ENCODE measurements at regions not wholly inside any gene's neighbourhood (a gene's known extent, or its start where the extent isn't known, plus 50 kb on each side); places are given as distances from the start of the nearest gene placed in this dataset.

GRCh38 chr2:15041429-15041837, 408.9 kb downstream of the LRATD1 start:
- no peak for TF ChIP-seq SPI1 (IDR thresholded peaks at IDR 0.05; ENCODE audit: borderline replicate concordance, low read depth)
- peak; percentile 85 for TF ChIP-seq REST (IDR thresholded peaks at IDR 0.05; ENCODE audit: insufficient replicate concordance, low read depth)
- TF ChIP-seq CTCF (IDR thresholded peaks at IDR 0.05; ENCODE audit: insufficient read depth, low read length), result no peak
- no peak for TF ChIP-seq POLR2AphosphoS5 (IDR thresholded peaks at IDR 0.05; ENCODE audit: low read depth)
- no peak for TF ChIP-seq GABPA (IDR thresholded peaks at IDR 0.05; ENCODE audit: low read depth)
- H3K4me3 ChIP-seq (replicated peaks; ENCODE audit: insufficient read depth, low read length), result no peak overlapping the region
- H3K27me3 ChIP-seq (ENCODE audit: insufficient read depth, poor library complexity, severe bottlenecking), result no peaks in the 10 kb centered on the region
- DNase-seq (ENCODE audit: low read depth in 1 of 2, low spot score in 1 of 2), result no peak
- no peak overlapping the region for H3K27ac ChIP-seq (replicated peaks)

GRCh38 chr2:15042801-15043217, 410.3 kb downstream of the LRATD1 start:
- TF ChIP-seq GABPA (IDR thresholded peaks at IDR 0.05; ENCODE audit: low read depth), result no peak
- Histone ChIP-seq H3K27me3 (ENCODE audit: insufficient read depth, poor library complexity, severe bottlenecking) (no peaks in the 10 kb centered on the region), H3K4me3 (replicated peaks; ENCODE audit: insufficient read depth, low read length) (no peak overlapping the region), H3K27ac (replicated peaks) (no peak overlapping the region)
- DNase-seq (ENCODE audit: low read depth in 1 of 2, low spot score in 1 of 2), result peak; percentile 51 to 79

- no peak for DNase-seq (ENCODE audit: low read depth in 1 of 2, low spot score in 1 of 2)
- no peak overlapping the region for H3K27ac ChIP-seq (replicated peaks)
- no peak for TF ChIP-seq GABPA (IDR thresholded peaks at IDR 0.05; ENCODE audit: low read depth)
- no peak for TF ChIP-seq CTCF (IDR thresholded peaks at IDR 0.05; ENCODE audit: insufficient read depth, low read length)
- TF ChIP-seq SPI1 (IDR thresholded peaks at IDR 0.05; ENCODE audit: borderline replicate concordance, low read depth), result no peak
- TF ChIP-seq POLR2AphosphoS5 (IDR thresholded peaks at IDR 0.05; ENCODE audit: low read depth), result no peak
- TF ChIP-seq REST (IDR thresholded peaks at IDR 0.05; ENCODE audit: insufficient replicate concordance, low read depth), result no peak
- H3K4me3 ChIP-seq (replicated peaks; ENCODE audit: insufficient read depth, low read length), result no peak overlapping the region
- no peaks in the 10 kb centered on the region for H3K27me3 ChIP-seq (ENCODE audit: insufficient read depth, poor library complexity, severe bottlenecking)
These were observed 411.0 kb downstream of the LRATD1 start for GRCh38 chr2:15043336-15044058.

- H3K27me3 ChIP-seq (ENCODE audit: insufficient read depth, poor library complexity, severe bottlenecking), result no peaks in the 10 kb centered on the region
These were observed 412.5 kb downstream of the LRATD1 start for GRCh38 chr2:15045054-15045453.

GRCh38 chr2:15047184-15047583, 414.7 kb downstream of the LRATD1 start:
- TF ChIP-seq REST (IDR thresholded peaks at IDR 0.05; ENCODE audit: insufficient replicate concordance, low read depth) (no peak), CTCF (IDR thresholded peaks at IDR 0.05; ENCODE audit: insufficient read depth, low read length) (no peak), GABPA (IDR thresholded peaks at IDR 0.05; ENCODE audit: low read depth) (no peak), SPI1 (IDR thresholded peaks at IDR 0.05; ENCODE audit: borderline replicate concordance, low read depth) (no peak)
- H3K27me3 ChIP-seq (ENCODE audit: insufficient read depth, poor library complexity, severe bottlenecking), result no peaks in the 10 kb centered on the region

More at GRCh38 chr2:15045054-15045453, 412.5 kb downstream of the LRATD1 start:
- no peak for TF ChIP-seq GABPA (IDR thresholded peaks at IDR 0.05; ENCODE audit: low read depth)
- no peak for TF ChIP-seq SPI1 (IDR thresholded peaks at IDR 0.05; ENCODE audit: borderline replicate concordance, low read depth)
- DNase-seq (ENCODE audit: low read depth in 1 of 2, low spot score in 1 of 2), result no peak
- H3K27ac ChIP-seq (replicated peaks), result no peak overlapping the region
- no peak overlapping the region for H3K4me3 ChIP-seq (replicated peaks; ENCODE audit: insufficient read depth, low read length)

More at GRCh38 chr2:15047184-15047583, 414.7 kb downstream of the LRATD1 start:
- H3K4me3 ChIP-seq (replicated peaks; ENCODE audit: insufficient read depth, low read length), result no peak overlapping the region
- no peak for DNase-seq (ENCODE audit: low read depth in 1 of 2, low spot score in 1 of 2)
- no peak overlapping the region for H3K27ac ChIP-seq (replicated peaks)

Data from HL-60 (cell line).